GM12878 (cell line): ENCODE measurements at regions not wholly inside any gene's neighbourhood (a gene's known extent, or its start where the extent isn't known, plus 50 kb on each side); places are given as distances from the start of the nearest gene placed in this dataset.

Source experiments
- FOS ChIP-seq: IDR thresholded peaks from 3 replicates; pipeline ENCODE4 v1.6.1; 2011; ENCODE audit warnings: borderline replicate concordance; ENCODE audit not compliant: insufficient read length; ENCODE audit errors: extremely low read depth
- JUND ChIP-seq: IDR thresholded peaks from 2 replicates; pipeline ENCODE4 v1.6.1; 2012; ENCODE audit warnings: low read depth, mild to moderate bottlenecking, low read length, improper control_type of control experiment, moderate library complexity
- KDM1A ChIP-seq: fragments of 200-600 bp; sonication (generic); IDR thresholded peaks from 2 replicates; pipeline ENCODE4 v1.6.1; 2016; ENCODE audit warnings: borderline replicate concordance
- POLR2A ChIP-seq: IDR thresholded peaks from 2 replicates; pipeline ENCODE4 v1.6.1; 2011; ENCODE audit warnings: low read depth, mild to moderate bottlenecking, low read length
- RCOR1 ChIP-seq: conservative IDR thresholded peaks from 2 replicates; pipeline ENCODE4 v1.6.1; 2012; ENCODE audit warnings: low read depth, low read length, improper control_type of control experiment
- SMARCA5 ChIP-seq: fragments of 450-650 bp; IDR thresholded peaks from 2 replicates; pipeline ENCODE4 v1.6.1; 2017; ENCODE audit warnings: mild to moderate bottlenecking
- ZBTB33 ChIP-seq: fragments of 450-650 bp; IDR thresholded peaks from 2 replicates; pipeline ENCODE4 v1.6.1; 2017; ENCODE audit warnings: mild to moderate bottlenecking
- TF ChIP-seq, protein P1 (sequence below), 3 experiments: IDR thresholded peaks in 2 of 3; conservative IDR thresholded peaks in 1 of 3; 2 replicates each; pipeline ENCODE4 v1.5.1; 2011; ENCODE audit warnings: low read depth in 3 of 3, low read length in 3 of 3, mild to moderate bottlenecking in 3 of 3, control low read depth in 2 of 3, moderate library complexity in 2 of 3, inconsistent platforms in 1 of 3, mixed read lengths in 1 of 3; ENCODE audit not compliant: control insufficient read depth in 2 of 3, insufficient read depth in 1 of 3; ENCODE audit errors: extremely low read depth in 1 of 3

DNA sequence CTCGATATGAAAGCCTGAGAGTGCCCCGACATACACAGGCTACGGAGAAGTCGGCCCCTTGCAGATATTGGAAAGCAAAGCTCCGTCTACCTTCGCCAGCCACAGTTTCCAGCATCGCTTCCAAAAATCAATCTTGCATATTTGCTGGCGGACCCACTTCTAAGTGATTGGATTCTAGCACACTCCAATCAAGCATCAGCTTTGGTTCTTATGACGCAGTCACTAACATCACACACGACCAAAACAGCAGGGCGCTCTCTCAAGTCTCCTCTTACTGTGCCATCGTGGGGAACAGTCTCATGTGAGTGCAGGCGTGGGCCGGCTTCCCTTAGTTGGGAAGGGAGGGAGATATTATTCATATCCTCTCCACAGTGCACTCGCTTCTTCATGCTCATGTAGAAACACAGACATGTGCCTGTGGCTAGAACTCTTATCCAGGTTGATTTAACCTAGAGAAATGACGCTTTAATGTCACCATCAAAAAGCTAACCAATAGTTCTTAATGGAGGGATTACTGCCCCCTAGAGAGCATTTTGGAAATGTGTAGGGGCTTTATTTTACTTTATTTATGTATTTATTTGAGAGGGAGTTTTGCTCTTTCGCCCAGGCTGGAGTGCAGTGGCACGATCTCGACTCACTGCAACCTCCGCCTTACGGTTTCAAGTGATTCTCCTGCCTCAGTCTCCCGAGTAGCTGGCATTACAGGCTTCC is 229.8 kb downstream of the SOD2 start:
- TF ChIP-seq, protein P1, sequence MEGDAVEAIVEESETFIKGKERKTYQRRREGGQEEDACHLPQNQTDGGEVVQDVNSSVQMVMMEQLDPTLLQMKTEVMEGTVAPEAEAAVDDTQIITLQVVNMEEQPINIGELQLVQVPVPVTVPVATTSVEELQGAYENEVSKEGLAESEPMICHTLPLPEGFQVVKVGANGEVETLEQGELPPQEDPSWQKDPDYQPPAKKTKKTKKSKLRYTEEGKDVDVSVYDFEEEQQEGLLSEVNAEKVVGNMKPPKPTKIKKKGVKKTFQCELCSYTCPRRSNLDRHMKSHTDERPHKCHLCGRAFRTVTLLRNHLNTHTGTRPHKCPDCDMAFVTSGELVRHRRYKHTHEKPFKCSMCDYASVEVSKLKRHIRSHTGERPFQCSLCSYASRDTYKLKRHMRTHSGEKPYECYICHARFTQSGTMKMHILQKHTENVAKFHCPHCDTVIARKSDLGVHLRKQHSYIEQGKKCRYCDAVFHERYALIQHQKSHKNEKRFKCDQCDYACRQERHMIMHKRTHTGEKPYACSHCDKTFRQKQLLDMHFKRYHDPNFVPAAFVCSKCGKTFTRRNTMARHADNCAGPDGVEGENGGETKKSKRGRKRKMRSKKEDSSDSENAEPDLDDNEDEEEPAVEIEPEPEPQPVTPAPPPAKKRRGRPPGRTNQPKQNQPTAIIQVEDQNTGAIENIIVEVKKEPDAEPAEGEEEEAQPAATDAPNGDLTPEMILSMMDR (IDR thresholded peaks at IDR 0.05 in 2 of 3, conservative IDR thresholded peaks at IDR 0.05 in 1 of 3; ENCODE audit: control insufficient read depth in 2 of 3, extremely low read depth in 1 of 3, insufficient read depth in 1 of 3, low read depth in 3 of 3, low read length in 3 of 3): peak in 2 of 3 experiments; percentile 9 to 30; a peak in 1 of 6 replicates
- TF ChIP-seq RCOR1 (no peak), JUND (no peak), FOS (no peak), POLR2A (no peak), KDM1A (no peak), SMARCA5 (no peak), ZBTB33 (no peak)
